ENCODE measurements at regions not wholly inside any gene's neighbourhood (a gene's known extent, or its start where the extent isn't known, plus 50 kb on each side); places are given as distances from the start of the nearest gene placed in this dataset.

- TF ChIP-seq EZH2 (IDR thresholded peaks at IDR 0.05; ENCODE audit: borderline replicate concordance, low read length) (no peak), CTCF (conservative IDR thresholded peaks at IDR 0.05 in 1 of 2, IDR thresholded peaks at IDR 0.05 in 1 of 2; ENCODE audit: extremely low read depth in 1 of 2, insufficient read depth in 1 of 2, low read depth in 1 of 2, low read length in 2 of 2) (no peak)
Observed at GRCh38 chr6:50198245-50198644, 148.5 kb upstream of the DEFB112 start.

All from mammary epithelial cell (primary cell).